ENCODE measurements at regions not wholly inside any gene's neighbourhood (a gene's known extent, or its start where the extent isn't known, plus 50 kb on each side); places are given as distances from the start of the nearest gene placed in this dataset.

DNA sequence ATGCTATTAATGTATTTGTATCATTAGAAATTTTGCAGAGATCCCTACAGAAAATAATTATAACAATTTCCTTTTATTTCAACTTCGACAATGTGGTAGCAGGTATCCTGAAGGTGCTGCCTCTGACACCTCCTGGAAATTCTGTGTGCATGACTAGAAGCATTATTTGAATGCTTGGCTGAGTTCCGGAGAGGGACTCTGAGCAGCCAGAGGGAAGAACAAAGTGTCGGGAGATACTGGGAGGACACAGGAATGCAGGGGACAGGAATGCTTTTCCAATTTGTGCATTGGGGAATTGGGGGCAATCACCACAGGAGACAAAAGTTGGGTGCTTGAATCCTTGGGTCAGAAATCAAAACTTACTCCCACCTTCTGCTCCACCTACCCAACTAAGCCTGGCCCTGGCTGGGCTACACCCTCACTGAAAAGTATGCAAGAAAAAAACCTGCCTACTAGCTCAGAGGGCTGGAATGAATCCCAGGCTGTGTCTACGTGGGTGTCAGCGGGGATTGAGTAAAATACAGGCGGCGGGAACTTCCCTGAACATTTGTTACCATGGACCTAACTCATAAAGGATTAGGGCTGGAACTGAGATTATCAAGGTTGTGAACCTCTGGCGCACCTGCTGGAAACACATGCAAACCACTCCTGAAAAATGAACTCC, 299.3 kb downstream of the SOX11 start:
- DNase-seq, result no peak

DNA sequence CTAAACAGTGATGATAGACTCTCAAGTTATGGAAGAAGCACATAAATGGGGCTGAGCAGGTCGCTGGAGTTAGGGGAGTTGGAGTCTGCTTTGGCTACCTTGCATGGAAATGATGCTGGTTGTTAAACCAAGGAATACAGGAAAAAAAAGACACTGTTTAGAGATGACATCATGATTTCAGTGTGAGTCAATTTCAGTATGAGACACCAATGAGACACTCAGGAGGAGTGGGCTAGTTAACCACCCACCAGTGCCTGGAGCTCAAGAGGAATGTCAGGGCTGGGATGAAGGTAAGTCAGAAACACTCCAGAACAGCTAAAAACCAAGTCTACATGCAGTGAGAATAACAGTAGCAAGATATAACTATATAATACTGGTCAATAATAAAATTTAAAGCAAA, 303.6 kb downstream of the SOX11 start:
- DNase-seq, result no peak

DNA sequence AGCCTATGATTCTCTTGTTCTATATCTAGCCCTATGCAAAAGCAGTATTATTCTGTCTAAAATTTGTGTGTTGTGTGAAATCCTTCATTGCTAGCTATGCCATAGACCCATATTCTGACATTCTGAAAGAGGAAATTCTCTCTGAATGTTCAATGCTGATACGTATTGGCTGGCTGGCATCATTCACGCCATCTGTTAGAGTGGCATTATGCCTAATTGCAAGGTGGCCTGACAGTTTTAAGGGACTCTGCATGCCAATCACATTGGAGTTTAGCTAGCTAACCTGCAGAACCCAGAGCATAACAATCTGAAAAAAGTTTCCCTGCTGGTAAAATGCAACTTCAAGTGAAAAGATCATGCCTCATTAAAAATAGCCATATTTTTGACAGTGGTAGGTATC, 316.0 kb downstream of the SOX11 start:
- DNase-seq, result no peak

DNA sequence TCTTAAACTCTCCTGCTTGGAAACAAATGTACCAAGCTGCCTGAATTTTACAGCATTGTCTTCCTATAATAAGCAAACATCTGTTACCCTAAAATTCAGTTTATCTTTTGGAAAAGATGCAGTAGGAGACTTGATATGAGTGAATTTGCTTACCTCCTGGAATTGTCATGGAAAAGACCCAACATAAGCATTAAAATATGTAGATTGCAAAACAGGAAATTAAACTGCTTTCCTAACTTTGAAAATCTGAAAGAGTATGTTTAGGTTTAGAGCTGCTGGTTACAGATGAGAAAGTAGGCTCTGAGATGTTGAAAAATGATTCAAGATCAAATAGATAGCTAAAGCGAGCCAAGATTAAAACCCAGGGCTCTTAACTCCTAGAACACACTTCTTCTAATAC, 316.5 kb downstream of the SOX11 start:
- no peak for DNase-seq

DNA sequence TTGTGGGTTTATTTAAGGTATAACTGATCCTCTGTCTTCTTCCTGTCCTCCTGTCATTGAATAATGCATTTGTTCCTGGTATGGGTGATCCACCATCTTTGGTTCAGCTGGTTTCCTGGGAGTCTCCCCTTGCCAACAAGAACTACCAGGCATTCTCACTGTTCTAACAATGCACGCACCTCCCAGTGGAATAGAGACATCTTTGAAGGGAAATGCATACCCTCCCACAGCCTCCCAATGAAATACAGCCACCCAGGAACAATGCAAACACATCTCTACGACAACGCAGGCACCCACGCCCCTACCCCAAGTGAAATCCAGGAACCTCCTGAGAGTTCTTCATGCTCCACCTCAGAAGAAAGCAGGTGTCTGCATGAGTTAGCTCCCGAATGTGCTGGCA, 318.0 kb downstream of the SOX11 start:
- no peak for DNase-seq

DNA sequence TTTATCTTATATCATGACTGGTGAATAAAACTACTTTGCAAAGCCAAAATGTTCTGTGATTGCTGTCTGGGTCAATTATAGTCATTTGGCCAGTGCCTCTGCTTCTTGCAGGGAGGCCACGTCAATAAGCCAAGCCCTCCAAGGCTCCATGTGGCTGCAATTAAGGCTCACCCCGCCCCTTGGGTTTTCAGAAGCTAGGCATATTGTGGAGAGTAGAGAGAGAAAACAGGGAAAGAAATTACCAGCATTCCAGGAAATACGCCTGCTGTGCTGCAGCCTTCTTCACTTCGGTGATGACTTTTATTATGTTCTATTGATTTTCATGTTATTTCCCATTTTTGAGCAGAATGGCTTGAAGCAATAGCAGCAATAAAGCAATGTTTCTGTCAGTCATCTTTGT, 319.7 kb downstream of the SOX11 start:
- DNase-seq, result no peak

DNA sequence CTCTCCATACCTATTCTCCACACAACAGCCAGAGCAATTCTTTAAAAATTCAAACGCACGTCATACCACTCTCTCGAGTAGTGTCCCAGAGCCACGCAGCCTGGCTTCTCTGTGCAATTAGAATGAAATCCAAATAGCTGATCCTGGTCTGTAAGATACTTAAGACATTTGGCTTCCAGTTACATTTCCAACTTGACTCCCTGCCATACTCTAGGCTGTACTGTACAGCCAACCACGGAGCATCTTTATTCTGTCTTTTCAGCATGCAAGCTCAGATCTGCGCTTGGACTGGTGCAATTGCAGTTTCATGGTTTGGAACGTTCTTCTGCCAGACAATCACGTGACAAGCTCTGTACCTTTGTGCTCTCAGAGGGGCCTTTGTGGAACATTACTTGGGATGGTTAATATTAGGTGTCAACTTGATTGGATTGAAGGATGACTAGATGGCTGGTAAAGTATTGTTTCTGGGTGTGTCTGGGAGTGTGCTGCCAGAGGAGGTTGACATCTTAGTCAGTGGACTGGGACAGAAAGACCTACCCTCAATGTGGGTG, 325.6 kb downstream of the SOX11 start:
- no peak for DNase-seq

DNA sequence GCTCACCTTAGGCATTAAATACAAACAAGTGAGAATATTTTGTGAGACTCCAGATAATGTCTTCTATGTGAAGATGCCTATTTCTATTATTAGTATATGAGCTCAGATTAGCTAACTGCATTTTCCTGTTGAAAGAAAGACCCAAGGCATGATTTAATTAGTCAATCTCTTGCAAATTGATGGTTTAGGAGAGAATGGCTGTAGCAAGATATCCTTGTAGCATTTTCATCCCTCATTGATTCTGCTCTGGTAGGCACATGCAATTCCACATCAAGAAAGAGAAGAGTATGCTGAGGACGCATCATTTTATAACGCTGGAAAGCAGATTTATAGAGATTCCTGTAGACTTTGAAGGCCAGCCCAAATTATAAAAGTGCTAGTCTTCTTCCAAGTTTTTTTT, 332.0 kb downstream of the SOX11 start:
- DNase-seq, result no peak

DNA sequence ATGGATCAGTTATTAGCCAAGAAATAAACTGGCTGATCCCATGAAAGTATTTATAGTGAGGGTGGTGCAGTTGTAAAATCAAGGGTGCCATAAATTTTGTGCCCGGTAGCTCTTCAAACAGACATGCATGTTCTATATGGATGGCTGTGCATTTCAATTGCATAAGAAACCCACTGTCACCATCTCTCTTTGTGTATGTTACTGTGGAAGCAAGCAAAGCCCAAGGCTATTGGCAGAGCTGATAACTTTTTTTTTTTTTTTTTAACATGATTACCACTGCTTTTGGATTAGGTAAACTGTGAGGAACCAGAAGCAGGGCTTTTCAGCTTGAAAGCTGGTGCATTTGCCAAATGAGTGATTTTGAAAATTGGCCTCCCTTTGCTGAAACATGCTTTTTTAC, 332.6 kb downstream of the SOX11 start:
- DNase-seq, result no peak

DNA sequence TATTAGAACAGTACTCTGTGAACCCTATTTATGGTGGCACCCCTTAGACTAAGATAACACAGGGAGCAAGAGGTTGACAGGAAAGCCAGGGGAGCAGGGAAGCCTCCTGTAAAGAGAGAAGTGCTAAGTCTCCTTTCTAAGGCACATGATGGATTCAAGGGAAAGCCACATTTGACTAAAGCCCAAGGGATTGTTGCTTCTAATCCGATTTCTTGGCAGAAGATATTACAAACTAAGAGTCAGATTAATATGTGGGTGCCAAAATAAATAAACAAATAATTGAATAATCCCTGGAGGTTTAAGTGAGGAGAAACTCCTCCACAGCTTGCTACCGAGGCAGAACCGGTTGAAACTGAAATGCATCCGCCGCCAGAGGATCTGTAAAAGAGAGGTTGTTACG, 333.2 kb downstream of the SOX11 start:
- DNase-seq, result no peak

DNA sequence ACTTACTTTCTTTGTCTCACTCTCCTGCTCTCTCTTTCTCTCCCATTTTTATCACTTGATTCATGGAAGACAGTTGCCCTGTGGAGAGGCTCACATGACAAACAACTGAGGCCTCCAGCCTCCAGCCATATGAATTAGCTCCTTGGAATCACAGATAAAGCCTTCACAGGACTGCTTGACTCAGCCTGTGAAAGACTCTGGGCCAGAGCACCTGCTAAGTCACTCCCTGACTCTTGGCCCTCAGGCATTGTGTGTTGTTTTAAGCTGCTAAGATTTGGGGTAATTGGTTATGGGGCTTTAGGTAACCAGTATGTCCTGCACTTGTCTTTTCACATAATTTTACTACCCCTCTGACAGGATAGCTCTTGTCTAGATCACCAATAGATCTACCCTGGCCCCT, 334.9 kb downstream of the SOX11 start:
- DNase-seq, result no peak

DNA sequence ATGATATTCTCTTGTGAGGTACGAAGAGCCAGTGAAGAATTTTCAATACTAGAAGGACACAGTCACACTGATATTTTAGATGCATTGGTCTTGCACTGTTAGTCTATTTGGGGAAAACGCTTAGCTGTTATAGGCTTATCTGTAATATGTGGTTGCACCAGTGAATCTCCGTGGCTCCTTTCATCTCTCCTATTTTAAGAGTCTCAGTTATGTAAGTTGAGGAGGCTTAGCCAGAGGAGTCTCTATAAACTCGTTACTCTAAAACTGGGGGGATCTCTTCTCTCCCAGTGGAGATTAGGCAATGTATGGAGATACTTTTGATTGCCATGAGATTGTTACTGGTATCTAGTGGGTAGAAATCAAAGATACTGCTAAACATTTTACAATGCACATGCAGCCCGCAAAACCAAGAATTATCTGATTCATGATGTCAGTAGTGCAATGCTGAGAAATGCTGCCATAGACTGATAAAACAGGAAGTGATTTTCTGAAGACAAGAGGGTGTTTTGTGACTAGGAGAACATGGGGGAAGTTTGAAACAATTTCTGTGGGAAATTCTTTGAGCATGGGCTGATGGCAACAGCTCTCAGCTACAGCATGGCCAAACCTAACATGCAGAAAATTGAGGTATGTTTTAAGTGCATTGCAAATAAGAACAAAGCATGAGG, 339.1 kb downstream of the SOX11 start:
- DNase-seq, result no peak

DNA sequence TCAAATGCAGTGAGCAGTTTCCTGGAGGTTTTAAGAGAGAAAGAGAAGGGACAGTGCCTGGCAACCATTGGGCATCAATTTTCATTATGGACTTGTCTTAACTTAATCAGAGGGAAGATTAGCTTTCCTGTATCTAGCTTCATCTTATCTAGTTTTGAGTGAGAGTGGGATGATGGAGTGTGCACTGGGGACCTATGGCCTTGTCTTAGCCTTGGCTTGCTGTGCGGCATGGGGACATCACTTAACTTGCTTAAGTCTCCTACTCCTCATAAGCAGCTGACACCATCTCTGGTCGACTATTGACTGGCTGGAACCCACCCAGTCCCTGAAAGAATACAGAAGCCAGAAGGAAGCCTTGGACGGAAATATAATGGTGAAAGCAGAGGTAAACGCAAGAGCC, 344.0 kb downstream of the SOX11 start:
- DNase-seq, result no peak

DNA sequence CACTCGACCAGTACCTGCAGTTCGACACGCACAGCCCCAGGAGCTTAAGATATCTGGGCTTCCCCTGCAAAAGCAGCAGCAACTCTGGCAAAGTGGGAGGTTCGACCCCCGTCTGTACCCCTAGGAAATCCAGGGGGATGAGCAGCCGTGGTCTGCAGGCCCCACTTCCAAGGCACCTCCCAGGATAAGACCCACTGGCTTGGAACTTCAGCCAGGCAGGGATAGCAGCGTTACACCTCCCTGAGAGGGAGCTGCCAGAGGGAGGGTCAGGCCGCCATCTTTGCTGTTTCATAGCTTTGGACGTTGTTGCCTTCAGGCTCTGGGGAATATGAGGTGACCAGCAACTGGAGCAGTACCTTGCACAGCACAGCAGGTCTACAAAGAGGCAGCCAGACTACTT, 351.1 kb downstream of the SOX11 start:
- no peak for DNase-seq

DNA sequence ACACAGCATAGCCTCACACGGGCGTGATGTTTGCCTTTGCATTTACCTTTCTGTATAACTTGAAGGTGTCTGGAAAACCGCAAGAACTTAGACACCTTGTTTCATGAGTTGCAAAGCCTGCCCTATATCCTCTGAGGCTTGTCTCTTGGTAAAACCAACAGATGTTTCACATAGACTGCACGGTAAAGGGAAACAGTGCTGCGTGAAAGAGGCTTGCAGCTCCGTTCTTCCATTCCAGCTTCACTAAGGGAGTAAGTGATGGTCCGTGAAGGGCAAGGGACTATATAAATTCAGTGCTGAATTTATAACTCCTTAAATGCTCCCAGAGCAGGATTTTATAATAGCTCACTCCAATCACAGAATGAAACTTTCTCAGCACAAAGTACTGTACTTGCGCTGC, 360.5 kb downstream of the SOX11 start:
- no peak for DNase-seq

DNA sequence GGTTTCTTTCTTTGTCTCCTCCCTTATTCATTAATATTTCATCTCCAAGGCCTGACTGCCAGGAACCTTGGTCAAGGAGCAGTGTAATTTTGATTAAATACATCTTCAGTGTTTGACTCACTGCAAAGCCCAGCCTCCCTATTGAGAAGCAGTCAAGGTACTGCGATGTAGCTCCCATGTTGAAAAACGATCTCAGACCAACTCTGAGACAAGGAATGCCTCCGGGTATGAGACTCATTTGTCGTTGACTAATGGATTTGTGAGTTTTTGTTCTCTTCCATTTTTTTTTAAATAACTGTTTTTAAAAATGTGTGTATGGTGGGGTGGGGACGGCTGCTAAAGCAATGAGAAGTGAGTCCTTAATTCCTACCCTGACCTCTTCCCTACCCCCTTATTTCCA, 361.6 kb downstream of the SOX11 start:
- no peak for DNase-seq

DNA sequence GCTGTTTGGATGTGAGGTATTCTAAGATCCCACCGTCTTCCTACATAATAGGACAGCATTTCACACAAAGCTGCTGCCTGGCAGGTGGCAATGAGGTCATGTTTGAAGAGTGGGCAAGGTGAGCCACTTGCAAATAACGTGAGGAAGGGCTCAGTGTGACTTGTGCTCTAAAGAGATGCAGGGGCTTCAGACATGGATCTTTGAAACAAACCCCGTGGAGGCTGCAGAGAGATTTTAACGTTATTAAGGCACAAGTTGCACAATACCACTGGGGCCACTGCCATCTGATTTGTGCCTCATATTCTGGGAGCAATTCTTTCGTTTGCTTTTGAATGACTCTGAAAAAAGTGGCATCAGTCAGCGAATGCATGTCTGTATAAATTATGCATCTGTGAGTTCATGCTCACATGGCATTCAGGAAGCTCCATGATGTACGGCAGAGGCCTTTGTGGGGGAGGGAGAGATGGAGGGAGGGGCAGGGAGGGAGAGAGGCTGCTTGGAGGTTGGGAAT, 362.0 kb downstream of the SOX11 start:
- no peak for DNase-seq

DNA sequence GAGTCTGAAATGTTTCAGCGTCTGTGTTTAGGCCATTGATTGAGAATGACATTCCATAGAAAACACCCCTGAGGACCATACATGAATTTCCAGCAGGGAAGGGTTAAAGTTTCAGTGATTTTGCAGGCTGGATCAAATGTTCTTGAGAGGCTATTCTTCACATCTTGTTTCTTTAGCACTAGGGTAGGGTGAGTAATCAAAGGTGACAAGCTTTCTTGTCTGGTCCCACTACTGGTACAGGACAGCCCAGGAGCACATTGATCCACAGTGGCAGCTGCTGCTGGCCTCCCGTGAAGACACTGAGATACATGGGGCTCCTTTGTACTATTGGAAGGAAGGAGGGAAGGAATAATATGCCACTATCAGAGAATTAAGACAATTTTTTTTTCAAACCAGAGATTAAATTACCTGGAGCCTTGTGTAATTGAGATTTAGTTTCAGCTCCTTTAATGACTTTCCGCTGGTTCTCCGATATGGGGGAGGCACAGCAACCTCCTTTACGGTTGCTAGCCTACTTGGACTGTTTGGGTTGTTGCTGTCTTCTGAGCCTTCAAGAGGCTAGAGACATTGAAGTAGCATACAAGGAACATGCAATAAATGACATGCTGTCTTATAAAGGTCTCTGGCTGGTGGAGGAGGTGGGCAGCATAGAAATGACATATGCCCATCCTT, 368.9 kb downstream of the SOX11 start:
- DNase-seq, result no peak

DNA sequence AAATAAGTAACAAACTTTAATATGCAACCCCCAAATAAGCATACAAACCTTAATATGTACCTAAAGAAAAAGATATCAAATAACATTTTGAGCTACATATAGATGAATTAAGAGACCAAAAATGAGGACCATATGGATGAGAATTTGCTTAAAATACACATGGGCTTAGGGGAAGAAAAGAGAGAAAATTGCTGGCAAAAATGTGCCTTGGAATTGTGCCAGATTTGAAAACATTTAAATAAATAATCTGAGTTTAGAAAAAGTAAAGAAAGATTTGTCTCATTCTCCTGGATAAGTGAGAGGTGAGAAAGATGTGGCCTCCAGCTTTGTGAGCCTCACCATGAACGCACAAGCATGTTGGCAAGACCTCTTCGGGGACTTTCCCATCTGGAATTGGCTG, 372.6 kb downstream of the SOX11 start:
- DNase-seq, result no peak

DNA sequence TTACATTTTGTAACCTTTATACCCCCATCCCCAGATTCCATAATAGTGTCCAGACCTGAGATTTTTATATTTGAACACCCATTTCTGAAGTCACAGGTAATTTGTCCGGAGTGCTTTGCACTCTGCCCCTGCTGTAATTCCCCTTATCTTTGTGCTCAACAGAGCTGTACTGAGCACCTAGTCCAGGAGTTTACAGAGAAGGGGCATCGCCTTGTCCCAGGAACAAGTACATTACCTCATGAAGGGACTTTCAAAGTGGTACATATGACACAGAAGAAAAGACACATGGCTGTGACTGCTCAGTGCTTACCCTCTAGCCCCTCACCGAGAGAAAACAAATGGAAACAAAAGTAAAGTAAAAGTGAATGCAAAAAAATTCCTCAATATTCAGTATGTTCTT, 373.5 kb downstream of the SOX11 start:
- no peak for DNase-seq

DNA sequence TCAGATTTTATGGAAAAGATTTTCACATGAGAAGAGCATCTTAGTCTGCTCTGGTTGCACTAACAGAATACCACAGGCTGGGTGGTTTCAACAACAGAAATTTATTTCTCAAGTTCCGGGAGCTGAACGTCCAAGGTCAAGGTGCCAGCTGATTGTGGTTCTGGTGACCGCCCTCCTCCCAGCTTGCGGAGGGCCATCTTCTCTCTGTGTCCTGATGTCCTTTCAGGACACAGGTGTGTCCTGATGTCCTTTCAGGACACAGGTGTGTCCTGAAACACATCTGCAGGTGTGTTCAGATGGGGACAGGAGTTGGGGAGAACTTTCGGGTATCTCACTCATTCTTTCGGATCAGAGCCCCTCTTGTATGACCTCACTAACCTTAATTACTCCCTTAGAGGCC, 374.9 kb downstream of the SOX11 start:
- DNase-seq, result no peak

DNA sequence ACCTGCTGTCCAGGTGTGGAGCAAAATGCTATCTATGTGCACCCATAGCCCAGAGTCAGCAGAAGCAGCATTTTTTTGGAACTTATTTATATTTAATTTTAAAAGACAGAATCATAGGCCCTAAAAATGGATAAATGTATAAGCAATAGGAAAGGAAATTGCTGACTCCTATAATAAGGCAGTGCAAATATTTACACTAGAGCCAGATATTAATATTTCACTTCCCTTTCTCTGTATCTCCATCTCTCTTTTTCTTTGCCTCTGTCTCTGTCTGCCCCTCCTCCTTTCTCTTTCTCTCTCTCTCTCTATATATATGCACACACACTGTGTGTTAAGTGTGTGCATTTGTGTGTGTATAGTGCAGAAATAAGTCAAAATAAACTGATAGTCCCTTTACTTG, 375.6 kb downstream of the SOX11 start:
- no peak for DNase-seq

DNA sequence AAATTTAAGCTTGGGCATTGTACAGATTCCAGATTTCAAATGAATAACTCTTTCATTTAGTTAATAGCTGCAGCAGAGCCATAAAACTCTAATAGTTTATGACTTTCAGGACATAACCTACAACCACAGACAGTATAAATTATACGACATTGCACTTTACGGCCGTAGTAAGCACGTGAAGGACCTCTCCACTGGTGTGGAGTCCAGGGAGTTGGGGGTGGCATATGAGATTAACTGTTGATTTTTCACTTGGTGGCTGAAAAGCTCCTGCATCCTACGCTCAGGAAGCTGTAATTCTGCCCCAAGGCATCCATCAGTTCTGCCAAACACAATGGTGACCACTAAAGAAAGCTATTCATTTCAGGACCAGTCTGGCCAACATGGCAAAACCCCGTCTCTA, 376.2 kb downstream of the SOX11 start:
- no peak for DNase-seq

DNA sequence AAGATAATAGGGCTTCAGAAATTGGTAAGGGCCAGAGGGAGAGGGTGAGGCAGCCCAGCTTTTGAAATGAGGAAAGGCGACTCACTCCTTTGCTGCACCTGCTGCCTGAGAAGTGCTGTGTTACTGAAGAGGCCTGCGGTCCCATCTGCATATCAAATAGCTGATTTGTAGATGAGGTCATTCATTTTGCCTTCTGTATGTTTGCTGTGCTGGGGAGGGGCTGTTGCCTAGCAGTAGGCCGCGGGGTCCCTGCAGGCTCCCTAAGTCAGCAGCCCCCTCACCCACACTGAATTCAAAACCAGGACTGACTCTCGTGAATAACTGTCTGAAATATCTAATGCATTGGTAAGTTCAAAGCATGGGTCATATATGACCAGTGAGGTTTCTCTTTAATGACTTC, 377.2 kb downstream of the SOX11 start:
- peak; percentile 20 to 54 for DNase-seq

Measured in NCI-H526 (cell line).